Osteocyte (in vitro differentiated cells): ENCODE measurements at regions not wholly inside any gene's neighbourhood (a gene's known extent, or its start where the extent isn't known, plus 50 kb on each side); places are given as distances from the start of the nearest gene placed in this dataset.

Experiments used
- DNase-seq: peaks from one replicate; pipeline ENCODE4 v3.0.0; 2021; ENCODE audit warnings: mixed read lengths; ENCODE audit not compliant: unreplicated experiment; ENCODE audit errors: extremely low spot score
- H3K27ac Mint-ChIP-seq: one replicate; pipeline ENCODE4 v1.8.0; 2021; ENCODE audit warnings: mild to moderate bottlenecking, mixed read lengths; ENCODE audit not compliant: unreplicated experiment
- H3K27me3 Mint-ChIP-seq: one replicate; pipeline ENCODE4 v1.8.0; 2021; ENCODE audit warnings: mixed read lengths; ENCODE audit not compliant: unreplicated experiment
- H3K36me3 Mint-ChIP-seq: one replicate; pipeline ENCODE4 v1.8.0; 2021; ENCODE audit warnings: mixed read lengths; ENCODE audit not compliant: unreplicated experiment
- H3K4me1 Mint-ChIP-seq: one replicate; pipeline ENCODE4 v1.8.0; 2021; ENCODE audit warnings: mixed read lengths; ENCODE audit not compliant: unreplicated experiment
- H3K4me3 Mint-ChIP-seq: one replicate; pipeline ENCODE4 v1.8.0; 2021; ENCODE audit warnings: mild to moderate bottlenecking, moderate library complexity, mixed read lengths; ENCODE audit not compliant: unreplicated experiment
- H3K9me3 Mint-ChIP-seq: one replicate; pipeline ENCODE4 v1.8.0; 2021; ENCODE audit warnings: mixed read lengths; ENCODE audit not compliant: unreplicated experiment
- TF ChIP-seq, protein P1 (sequence below): fragments of 200-600 bp; sonication (generic); IDR thresholded peaks from 2 replicates; pipeline ENCODE4 v1.5.0; 2021; ENCODE audit warnings: antibody characterized with exemption, mild to moderate bottlenecking, moderate library complexity

DNA sequence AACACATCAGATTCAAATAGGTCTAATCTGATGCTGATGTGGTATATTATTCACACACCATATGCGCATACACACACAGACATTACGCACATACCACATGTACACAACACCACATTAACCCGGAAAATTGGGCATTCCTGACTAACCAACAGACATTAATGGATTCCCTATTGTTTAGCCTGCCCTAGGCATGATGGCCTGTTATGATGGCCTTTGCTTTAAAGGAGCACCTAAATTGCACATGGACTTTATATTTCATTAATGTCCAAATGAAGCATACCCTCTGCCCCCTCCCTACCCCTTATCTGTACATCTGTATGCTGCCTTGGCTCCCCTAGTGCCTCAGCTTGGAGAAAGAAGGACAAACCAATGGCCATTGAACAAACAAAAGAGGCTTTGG is 127.7 kb upstream of the PRLR start:
- TF ChIP-seq, protein P1, sequence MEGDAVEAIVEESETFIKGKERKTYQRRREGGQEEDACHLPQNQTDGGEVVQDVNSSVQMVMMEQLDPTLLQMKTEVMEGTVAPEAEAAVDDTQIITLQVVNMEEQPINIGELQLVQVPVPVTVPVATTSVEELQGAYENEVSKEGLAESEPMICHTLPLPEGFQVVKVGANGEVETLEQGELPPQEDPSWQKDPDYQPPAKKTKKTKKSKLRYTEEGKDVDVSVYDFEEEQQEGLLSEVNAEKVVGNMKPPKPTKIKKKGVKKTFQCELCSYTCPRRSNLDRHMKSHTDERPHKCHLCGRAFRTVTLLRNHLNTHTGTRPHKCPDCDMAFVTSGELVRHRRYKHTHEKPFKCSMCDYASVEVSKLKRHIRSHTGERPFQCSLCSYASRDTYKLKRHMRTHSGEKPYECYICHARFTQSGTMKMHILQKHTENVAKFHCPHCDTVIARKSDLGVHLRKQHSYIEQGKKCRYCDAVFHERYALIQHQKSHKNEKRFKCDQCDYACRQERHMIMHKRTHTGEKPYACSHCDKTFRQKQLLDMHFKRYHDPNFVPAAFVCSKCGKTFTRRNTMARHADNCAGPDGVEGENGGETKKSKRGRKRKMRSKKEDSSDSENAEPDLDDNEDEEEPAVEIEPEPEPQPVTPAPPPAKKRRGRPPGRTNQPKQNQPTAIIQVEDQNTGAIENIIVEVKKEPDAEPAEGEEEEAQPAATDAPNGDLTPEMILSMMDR = no peak
- Mint-ChIP-seq H3K4me3 (no peak overlapping the region), H3K9me3 (peaks cover 4% of the 10 kb centered on the region), H3K4me1 (no peaks in the 10 kb centered on the region), H3K36me3 (no peaks in the 10 kb centered on the region), H3K27me3 (no peaks in the 10 kb centered on the region), H3K27ac (no peak overlapping the region)
- no peak for DNase-seq

DNA sequence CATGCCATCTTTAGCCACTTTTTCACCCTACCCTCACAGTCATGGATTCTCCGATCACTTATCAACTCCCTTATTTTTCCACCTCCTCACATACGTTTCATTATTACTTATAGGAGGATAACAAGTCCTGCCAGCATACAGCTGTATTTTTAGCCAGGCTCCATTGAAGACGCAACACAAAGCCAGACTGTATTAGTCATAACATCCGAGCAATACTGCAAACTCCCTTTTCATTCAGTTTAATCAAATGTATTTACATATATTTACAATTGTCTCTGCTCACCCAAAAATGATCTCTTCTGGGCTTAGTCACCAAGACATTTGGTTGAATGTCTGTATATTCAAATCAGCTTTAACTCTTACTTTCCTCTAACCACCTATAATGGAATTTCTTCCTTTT is 126.4 kb upstream of the PRLR start:
- Mint-ChIP-seq H3K9me3 (peaks cover 7% of the 10 kb centered on the region), H3K36me3 (no peaks in the 10 kb centered on the region), H3K27ac (no peak overlapping the region), H3K4me1 (no peaks in the 10 kb centered on the region), H3K27me3 (no peaks in the 10 kb centered on the region), H3K4me3 (no peak overlapping the region)
- no peak for DNase-seq
- TF ChIP-seq, protein P1 = no peak

DNA sequence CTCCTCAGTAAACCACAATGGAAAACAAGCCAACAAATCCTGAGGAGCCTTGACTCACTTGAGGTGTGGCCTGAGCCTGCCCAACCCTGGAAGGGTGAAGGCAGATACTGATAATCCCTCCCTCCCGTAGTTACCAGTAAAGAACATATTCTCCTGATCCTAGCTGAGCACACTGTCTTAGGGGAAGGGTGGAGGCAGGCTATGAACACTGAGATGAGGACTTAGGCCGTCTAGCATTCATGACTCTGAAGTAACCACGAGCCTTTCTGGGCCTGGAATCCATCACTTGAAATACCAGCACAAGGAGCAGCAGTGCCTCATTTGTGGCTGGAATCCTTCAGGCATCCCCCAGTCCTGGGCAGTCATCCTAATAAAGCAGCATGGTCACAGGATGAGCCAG is 124.5 kb upstream of the PRLR start:
- Mint-ChIP-seq H3K4me3 (no peak overlapping the region), H3K9me3 (peaks cover 20% of the 10 kb centered on the region), H3K27ac (no peak overlapping the region)

DNA sequence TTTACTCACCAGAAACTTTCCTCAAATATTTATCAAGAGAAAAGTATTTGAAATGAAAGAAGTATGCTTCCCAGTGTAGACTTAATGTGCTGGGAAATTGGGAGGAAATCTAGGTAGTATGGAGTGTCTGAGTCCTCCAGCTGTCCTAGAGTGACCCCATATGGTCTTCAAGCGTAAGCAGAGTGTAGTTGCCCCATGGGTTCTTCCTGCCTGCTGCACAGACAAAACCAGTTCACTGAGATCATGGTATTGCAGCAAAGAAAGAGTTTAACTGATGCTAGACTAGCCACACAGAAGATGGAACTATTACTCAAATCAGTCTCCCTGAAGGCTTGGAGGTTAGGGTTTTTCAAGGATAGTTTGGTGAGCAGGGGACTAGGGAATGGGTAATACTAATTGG is 114.9 kb upstream of the PRLR start:
- H3K27ac Mint-ChIP-seq = no peak overlapping the region
- H3K4me1 Mint-ChIP-seq = no peaks in the 10 kb centered on the region
- TF ChIP-seq, protein P1 = no peak
- no peak for DNase-seq
- H3K4me3 Mint-ChIP-seq = no peak overlapping the region
- H3K27me3 Mint-ChIP-seq = no peaks in the 10 kb centered on the region
- no peaks in the 10 kb centered on the region for H3K36me3 Mint-ChIP-seq
- peaks cover 6% of the 10 kb centered on the region for H3K9me3 Mint-ChIP-seq

More for the DNA sequence above, 124.5 kb upstream of the PRLR start:
- TF ChIP-seq, protein P1 = no peak
- Mint-ChIP-seq H3K36me3 (no peaks in the 10 kb centered on the region), H3K4me1 (no peaks in the 10 kb centered on the region), H3K27me3 (no peaks in the 10 kb centered on the region)
- no peak for DNase-seq

DNA sequence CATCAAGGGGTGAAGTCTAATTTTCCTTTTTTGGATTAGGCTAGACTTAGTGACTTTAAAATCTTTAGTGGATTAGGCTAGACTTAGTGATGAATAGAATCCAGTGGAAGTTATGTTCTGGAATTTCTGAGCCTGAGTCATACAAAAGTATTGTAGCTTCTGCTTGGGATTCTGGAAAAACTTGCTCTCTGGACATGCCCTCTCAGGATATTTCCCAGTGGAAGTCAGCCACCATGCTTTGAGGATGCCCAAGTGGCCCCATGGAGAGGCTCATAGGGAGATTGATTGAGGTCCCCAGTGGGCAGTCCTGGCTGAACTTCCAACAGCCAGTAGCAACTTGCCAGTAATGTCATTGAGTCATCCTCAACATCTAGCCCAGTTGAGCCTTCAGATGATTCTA is 112.4 kb upstream of the PRLR start:
- DNase-seq = no peak
- Mint-ChIP-seq H3K27ac (no peak overlapping the region), H3K4me3 (no peak overlapping the region), H3K4me1 (no peaks in the 10 kb centered on the region), H3K27me3 (no peaks in the 10 kb centered on the region), H3K9me3 (peaks cover 6% of the 10 kb centered on the region), H3K36me3 (no peaks in the 10 kb centered on the region)
- TF ChIP-seq, protein P1 = no peak
